Activated CD8-positive, alpha-beta T cell treated with anti-CD3 and anti-CD28 coated beads for 36 hours (primary cell): ENCODE measurements at regions not wholly inside any gene's neighbourhood (a gene's known extent, or its start where the extent isn't known, plus 50 kb on each side); places are given as distances from the start of the nearest gene placed in this dataset.
"Not testable (repeated sequence)": the region's sequence is repeated elsewhere in the genome, so short reads cannot be mapped to it uniquely, and the experiment has no call there.

Experiments used
- ATAC-seq: fragments of 200-7000 bp; cut with Tn5 transposase; one replicate; pipeline ENCODE4 v1.10.0; 2021; ENCODE audit warnings: mild to moderate bottlenecking, moderate library complexity
- CTCF ChIA-PET: fragments of 350-600 bp; sonication (Branson Sonifier 250); formaldehyde crosslinking; loops from one replicate; lab custom pipeline; 2021; ENCODE audit warnings: antibody characterized with exemption; lab: Charles Lee
- POLR2A ChIA-PET: fragments of 350-600 bp; sonication (Branson Sonifier 250); formaldehyde crosslinking; loops from one replicate; lab custom pipeline; 2021; ENCODE audit warnings: antibody characterized with exemption; lab: Charles Lee
- DNase-seq: peaks from one replicate; pipeline ENCODE4 v3.0.0-alpha.2; 2020
- H3K27ac Mint-ChIP-seq: one replicate; pipeline ENCODE4 v1.8.0; 2021; ENCODE audit warnings: mild to moderate bottlenecking, mixed read lengths
- H3K27me3 Mint-ChIP-seq: one replicate; pipeline ENCODE4 v1.8.0; 2021; ENCODE audit warnings: mixed read lengths
- H3K36me3 Mint-ChIP-seq: one replicate; pipeline ENCODE4 v1.8.0; 2021; ENCODE audit warnings: low read depth, mixed read lengths
- H3K4me1 Mint-ChIP-seq: one replicate; pipeline ENCODE4 v1.8.0; 2021; ENCODE audit warnings: low read depth, mixed read lengths
- H3K4me3 Mint-ChIP-seq: one replicate; pipeline ENCODE4 v1.8.0; 2021; ENCODE audit warnings: mild to moderate bottlenecking, moderate library complexity, mixed read lengths
- H3K9me3 Mint-ChIP-seq: one replicate; pipeline ENCODE4 v1.8.0; 2021; ENCODE audit warnings: mixed read lengths
- CTCF ChIP-seq: fragments of 200-600 bp; IDR thresholded peaks from one replicate; pipeline ENCODE4 v1.8.0; 2022; ENCODE audit warnings: antibody characterized with exemption, mild to moderate bottlenecking
- intact Hi-C: fragments of 100-400 bp; cut with micrococcal nuclease; formaldehyde crosslinking; loops from one replicate; pipeline ENCODE4 v1.10.0; 2022

GRCh38 chr17:34478244-34478643 is 101.1 kb upstream of the TMEM132E start:
- DNase-seq (no peak), ATAC-seq (no peak)
- H3K4me3 Mint-ChIP-seq, result no peak overlapping the region
- POLR2A ChIA-PET, result no interaction called here
- no peaks in the 10 kb centered on the region for H3K36me3 Mint-ChIP-seq
- CTCF ChIA-PET, result no interaction called here
- H3K9me3 Mint-ChIP-seq, result no peaks in the 10 kb centered on the region
- intact Hi-C loops, result no loop called here
- H3K4me1 Mint-ChIP-seq, result no peaks in the 10 kb centered on the region
- TF ChIP-seq CTCF, result no peak
- no peak overlapping the region for H3K27ac Mint-ChIP-seq
- H3K27me3 Mint-ChIP-seq, result peaks cover 9% of the 10 kb centered on the region

DNA sequence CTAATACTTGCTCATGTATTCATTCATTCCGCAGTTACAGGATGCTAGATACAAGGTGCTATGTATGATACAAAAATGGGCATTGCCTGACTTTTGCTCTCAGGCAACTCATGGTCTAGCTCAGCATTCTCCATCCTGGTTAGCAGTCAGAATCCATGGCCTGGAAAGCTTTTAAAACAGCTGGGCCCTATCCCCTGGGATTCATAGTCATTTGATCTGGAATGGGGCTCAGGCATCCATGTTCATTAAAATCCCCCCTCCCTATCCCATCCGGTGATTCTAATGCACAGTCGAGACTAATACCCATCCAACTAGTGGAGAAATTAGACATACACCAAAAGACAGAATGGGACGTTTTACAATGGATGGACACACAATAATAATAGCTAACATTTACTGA is 104.1 kb upstream of the TMEM132E start:
- Mint-ChIP-seq H3K4me1 (no peaks in the 10 kb centered on the region), H3K36me3 (no peaks in the 10 kb centered on the region), H3K9me3 (no peaks in the 10 kb centered on the region), H3K4me3 (no peak overlapping the region), H3K27me3 (peaks cover 11% of the 10 kb centered on the region), H3K27ac (no peak overlapping the region)
- POLR2A ChIA-PET, result no interaction called here
- ATAC-seq, result no peak
- TF ChIP-seq CTCF, result no peak
- no peak for DNase-seq
- CTCF ChIA-PET, result interaction anchor here (0.7 to 1.2 kb wide), 2 partner anchors 19 to 20 kb away, joined by 3 read pairs; no protein-coding TSS in a partner anchor
- intact Hi-C loops, result no loop called here

DNA sequence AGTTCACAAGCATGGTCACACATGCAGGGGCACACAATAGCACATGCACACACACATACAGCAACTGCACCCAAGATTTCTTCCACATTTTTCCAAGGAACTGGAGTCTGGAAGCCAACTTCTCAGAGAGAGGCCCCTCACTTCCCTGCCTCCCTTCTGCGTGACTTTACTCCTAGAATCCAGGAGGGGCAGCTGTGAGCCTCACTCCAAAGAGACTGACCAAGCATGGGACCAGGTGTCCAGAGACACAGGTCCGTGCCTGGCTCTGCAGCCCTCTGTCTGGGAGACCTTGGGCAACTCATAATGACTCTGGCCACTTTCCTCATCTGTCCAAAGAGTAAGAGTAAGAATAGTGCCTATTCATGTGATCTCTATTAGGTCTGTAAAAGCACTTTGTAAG is 104.7 kb upstream of the TMEM132E start:
- no peaks in the 10 kb centered on the region for H3K4me1 Mint-ChIP-seq
- no peak overlapping the region for H3K27ac Mint-ChIP-seq
- POLR2A ChIA-PET, result no interaction called here
- H3K4me3 Mint-ChIP-seq, result no peak overlapping the region
- intact Hi-C loops, result no loop called here
- no peak for DNase-seq
- CTCF ChIA-PET, result no interaction called here
- ATAC-seq, result no peak
- no peaks in the 10 kb centered on the region for H3K9me3 Mint-ChIP-seq
- H3K36me3 Mint-ChIP-seq, result no peaks in the 10 kb centered on the region
- H3K27me3 Mint-ChIP-seq, result peaks cover 14% of the 10 kb centered on the region
- no peak for TF ChIP-seq CTCF

DNA sequence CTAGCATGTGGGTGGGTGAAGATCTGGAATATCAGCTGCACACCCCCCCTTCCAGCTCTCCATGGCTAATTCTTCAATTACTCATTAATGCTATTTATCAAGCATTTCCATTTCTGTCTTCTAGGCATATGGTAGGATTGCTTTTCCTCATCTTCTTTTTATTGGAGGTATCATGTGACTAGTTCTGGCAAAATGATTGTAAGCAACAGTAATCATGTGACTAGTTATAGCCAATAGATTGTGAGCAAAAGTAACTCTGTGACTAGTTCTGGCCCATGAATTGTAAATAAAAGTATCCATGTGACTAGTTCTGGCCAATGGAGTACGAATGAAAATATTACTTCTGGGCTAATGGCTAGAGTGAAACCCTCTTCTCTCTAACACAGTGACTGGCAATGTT is 107.0 kb upstream of the TMEM132E start:
- ATAC-seq (no peak), DNase-seq (no peak)
- Mint-ChIP-seq H3K9me3 (no peaks in the 10 kb centered on the region), H3K4me3 (no peak overlapping the region), H3K4me1 (no peaks in the 10 kb centered on the region), H3K36me3 (no peaks in the 10 kb centered on the region), H3K27ac (no peak overlapping the region), H3K27me3 (peaks cover 12% of the 10 kb centered on the region)
- ChIA-PET POLR2A (no interaction called here), CTCF (no interaction called here)
- no peak for TF ChIP-seq CTCF
- intact Hi-C loops, result no loop called here

- H3K27me3 Mint-ChIP-seq, result peaks cover 12% of the 10 kb centered on the region
- H3K4me3 Mint-ChIP-seq, POLR2A ChIA-PET, CTCF ChIA-PET, H3K4me1 Mint-ChIP-seq, H3K9me3 Mint-ChIP-seq, ATAC-seq, H3K27ac Mint-ChIP-seq, intact Hi-C loops, H3K36me3 Mint-ChIP-seq, DNase-seq: not testable (repeated sequence)
These were observed 108.1 kb upstream of the TMEM132E start for GRCh38 chr17:34471278-34471677.

DNA sequence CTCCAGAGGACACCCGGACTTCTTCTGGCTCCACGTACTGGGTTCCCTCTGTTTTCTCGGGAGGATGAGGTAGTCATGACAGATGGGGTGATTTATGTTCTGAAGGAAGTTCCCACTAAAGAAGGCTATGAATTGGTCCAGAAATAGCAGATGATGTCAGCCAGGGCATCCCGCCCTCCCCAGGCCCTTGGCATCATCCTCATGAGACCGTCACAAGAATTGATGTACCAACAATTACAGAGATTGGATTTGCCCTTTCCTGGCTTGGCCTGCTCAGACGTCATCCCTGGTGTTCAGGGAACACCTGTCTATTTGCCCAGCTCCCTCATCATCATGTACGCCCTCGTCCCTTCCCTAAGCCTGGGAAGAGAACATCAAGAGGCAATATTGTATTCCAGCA is 102.8 kb upstream of the CCL1 start:
- ATAC-seq (no peak), DNase-seq (no peak)
- POLR2A ChIA-PET, result no interaction called here
- TF ChIP-seq CTCF, result no peak
- Mint-ChIP-seq H3K4me3 (no peak overlapping the region), H3K4me1 (no peaks in the 10 kb centered on the region), H3K27ac (no peak overlapping the region), H3K27me3 (peaks cover 11% of the 10 kb centered on the region), H3K36me3 (no peaks in the 10 kb centered on the region), H3K9me3 (no peaks in the 10 kb centered on the region)
- CTCF ChIA-PET, result no interaction called here
- intact Hi-C loops, result no loop called here
